GM21723 (cell line): ENCODE measurements at regions not wholly inside any gene's neighbourhood (a gene's known extent, or its start where the extent isn't known, plus 50 kb on each side); places are given as distances from the start of the nearest gene placed in this dataset.
"Not testable (repeated sequence)": the region's sequence is repeated elsewhere in the genome, so short reads cannot be mapped to it uniquely, and the experiment has no call there.

Experiments
- ATAC-seq: cut with Tn5 transposase; IDR thresholded peaks from one replicate; pipeline ENCODE4 v1.9.1; 2021; ENCODE audit warnings: mild to moderate bottlenecking, moderate library complexity; ENCODE audit not compliant: unreplicated experiment

DNA sequence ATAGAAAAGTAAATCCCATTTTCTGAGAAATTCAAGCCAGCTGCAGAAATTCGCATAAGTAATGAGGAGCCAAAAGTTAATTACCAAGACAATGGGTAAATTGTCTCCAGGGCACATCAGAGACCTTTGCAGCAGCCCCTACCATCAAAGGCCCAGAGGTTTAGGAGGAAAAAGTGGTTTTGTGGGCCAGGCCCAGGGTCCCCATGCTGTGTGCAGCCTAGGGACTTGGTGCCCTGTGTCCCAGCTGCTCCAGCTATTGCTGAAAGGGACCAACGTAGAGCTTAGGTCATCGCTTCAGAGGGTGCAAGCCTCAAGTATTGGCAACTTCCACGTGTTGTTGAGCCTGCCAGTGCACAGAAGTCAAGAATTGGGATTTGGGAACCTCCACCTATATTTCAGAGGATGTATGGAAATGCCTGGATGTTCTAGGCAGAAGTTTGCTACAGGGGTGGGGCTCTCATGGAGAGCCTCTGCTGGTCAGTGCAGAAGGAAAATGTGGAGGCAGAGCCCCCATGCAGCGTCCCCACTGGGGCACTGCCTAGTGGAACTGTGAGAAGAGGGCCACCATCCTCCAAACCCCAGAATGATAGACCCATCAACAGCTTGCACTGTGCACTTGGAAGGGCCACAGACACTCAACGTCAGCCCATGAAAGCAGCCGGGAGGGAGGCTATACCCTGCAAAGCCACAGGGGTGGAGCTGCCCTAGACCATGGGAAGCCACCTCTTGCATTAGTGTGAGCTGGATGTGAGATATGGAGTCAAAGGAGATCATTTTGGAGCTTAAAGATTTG is 731.3 kb upstream of the GRAMD2B start:
- not testable (repeated sequence) for ATAC-seq

DNA sequence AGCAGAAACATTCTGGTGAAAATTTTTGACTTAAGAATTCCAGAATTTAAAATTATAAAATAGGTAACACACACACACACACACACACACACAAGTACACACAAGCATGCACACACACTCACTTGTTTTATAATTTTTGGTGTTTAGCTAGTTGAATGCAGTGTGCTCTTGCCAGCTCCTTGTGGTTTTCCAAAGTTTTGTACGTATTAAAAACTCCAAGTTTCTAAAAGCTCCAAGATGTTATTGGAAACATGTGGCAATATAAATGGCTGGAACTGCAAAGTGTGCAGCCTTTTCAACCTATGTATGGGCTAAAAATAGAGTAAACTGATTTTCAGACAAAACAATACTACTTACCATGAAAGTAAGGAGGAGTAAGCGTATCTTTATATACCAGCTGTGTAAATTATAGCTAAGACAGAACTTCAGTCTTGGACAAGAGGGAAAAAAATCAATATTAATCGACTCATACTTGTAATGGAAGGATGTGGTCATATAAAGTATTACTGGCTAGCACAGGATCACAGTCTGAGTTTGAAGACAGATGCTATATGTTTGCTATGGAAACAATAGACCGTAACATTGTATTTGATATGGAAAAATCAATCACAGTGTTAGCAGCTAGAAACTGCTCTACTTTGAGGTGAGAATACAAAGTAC is 727.1 kb upstream of the GRAMD2B start:
- no peak for ATAC-seq

DNA sequence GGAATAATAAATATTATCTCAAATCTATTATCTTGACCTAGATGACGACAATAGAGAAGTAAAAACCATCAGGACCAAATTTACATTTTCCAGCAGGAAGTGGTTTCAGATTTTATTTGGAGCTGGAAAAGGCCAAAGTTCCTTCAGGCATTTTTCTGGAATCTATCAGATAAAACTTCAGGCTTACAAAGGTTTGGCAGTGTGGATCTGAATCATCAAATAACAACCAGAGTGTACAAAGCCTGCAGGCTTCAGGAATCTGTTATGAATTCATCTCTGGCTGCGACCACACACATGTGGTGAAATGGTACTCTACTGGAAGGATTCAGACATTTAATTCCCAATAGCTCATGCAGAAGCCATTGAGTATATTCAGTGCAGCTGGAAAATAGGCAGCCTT is 726.4 kb upstream of the GRAMD2B start:
- no peak for ATAC-seq

DNA sequence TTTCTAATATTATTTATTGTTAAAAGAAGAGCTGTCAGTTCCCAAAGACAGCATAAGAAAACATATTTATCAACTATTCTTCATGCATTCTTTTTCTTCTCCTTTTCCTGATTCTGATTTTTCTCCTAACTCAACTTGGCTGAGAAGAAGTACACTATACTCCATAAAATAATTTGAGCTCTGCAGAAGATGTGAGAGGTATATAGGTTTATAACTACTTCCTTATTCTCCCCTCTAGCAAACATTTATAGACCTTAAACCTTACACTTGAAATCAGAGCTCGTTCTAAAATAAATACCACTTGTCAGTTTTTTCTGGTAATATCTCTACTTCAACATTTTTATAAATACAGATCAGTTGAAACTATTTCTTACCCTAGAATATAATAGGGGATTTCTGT is 724.8 kb upstream of the GRAMD2B start:
- no peak for ATAC-seq

DNA sequence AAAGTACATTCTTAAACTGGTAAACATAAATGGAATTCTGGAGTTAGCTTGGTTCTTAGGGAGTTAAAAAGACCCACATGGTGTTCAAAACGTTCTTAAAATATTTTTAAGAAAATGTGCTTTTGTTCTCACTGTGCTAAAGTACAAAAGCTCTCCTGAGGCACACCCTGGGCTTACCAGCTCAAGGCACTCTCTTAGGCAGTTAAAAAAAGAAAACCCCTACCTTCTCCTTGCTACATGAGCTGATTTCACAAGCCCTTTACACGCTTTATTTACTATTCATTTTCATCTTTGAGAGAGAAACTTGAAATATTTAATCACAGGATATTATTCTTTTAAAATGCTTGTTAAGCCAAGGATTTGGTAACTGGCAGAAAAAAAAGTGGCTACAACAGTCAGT is 723.3 kb upstream of the GRAMD2B start:
- no peak for ATAC-seq

DNA sequence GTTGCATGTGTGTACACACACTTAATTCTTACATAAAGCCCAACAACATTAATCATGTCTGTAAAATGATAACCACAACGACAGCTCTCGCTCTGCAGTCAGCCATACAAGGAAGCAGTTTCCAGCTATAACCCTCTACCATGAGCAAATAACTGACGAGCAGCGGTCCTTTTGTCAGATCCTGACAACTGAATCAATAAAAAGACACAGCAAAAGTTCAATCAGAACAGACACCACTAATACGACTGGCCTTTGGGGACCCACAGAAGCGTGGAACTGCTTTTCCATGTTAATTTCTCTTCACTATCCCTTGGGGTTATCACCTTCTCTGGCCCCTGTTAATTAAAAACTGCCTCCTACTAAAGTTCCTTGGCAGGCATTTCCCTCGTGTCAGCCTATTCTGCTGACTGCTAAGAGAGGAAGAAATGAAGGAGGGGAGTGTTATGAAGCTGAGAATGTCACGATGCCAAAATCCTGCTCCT is 722.8 kb upstream of the GRAMD2B start:
- no peak for ATAC-seq

DNA sequence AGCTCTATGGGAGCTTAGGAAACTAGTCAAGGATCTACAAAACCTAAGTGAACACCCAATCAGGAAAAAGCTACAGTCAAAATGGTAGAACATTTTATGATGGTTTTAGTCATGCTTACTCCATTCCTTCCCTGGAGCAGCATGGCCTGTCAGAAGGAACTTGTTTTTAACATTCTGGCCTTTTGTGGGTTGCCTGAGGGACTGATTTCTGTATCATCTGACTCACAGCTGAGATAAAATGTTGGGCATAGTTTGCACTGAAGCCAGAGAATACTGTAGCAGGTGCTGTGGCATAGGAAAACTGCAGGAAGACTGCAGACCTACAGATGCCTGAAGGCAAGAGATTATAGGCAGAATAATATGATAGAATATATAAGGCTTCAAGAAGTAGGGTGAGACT is 719.6 kb upstream of the GRAMD2B start:
- no peak for ATAC-seq

DNA sequence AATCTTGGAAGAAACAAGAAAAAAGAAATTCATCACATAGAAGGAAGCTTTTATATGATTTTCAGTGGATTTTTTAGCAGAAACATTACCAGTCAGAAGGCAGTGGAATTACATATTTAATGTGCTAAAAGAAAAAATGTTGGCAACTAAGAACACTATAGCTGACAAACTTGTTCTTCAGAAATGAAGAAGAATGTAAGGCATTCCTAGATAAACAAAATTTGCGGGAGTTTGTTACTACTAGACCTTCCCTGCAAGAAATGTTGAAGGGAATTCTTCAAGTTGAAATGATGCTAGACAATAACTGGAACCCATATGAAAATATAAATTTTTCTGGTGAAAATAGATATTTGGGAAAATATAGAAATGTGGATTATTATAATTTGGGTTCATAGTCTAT is 718.3 kb upstream of the GRAMD2B start:
- ATAC-seq, result no peak

DNA sequence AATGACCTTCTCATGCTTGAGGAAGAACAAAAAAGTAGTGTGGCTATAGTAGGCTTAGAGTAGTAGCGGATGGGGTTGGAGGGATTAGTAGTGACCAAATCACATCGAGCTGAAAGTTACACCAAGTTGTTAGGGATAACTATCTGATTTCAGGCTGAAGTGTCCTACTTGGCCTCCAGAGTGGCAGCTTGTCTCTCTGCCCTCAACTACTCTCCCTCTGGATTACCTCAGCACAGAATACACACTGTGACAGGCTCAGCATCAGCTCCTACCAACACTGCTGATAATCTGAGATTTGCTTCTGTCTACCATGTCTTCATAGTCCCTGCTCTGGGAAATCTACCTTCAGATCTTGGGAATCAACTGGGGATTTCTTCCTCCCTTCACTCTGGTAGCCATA is 714.6 kb upstream of the GRAMD2B start:
- ATAC-seq, result no peak

DNA sequence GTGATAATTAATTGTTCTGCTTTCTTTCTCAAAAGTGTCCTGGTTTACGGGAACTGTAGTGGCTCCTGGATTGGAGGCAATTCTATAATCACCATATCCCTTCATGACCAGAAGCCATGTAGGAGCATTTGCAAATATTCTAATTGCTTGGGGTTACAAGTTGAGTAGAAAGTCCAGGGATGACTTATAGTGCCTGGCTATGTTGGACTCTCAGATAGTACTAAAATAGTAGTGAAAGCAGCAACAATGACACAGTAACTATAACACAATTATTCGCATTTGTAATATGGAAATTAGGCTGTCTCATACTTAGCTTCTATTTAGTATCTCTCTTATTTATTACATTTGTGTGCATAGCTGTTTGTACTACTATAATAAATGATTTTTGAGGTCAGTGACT is 712.5 kb upstream of the GRAMD2B start:
- no peak for ATAC-seq

DNA sequence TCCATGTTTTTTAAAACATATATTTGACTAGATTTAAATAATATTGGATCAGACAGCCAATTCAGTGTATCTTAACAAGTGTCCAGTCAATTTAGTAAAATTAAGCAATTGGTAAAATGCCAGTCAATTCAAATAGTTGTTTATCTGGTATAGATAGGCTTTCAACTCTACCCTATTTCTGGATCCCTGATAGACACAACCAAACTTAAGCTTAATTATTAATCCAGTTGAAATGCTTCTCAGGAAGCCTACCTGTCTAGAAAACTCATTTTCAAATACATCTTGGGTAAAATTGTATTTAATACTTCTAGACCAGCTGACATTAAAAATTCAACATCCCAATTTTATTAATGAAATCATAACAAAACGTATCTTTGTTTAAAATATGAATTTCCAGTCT is 710.8 kb upstream of the GRAMD2B start:
- no peak for ATAC-seq

DNA sequence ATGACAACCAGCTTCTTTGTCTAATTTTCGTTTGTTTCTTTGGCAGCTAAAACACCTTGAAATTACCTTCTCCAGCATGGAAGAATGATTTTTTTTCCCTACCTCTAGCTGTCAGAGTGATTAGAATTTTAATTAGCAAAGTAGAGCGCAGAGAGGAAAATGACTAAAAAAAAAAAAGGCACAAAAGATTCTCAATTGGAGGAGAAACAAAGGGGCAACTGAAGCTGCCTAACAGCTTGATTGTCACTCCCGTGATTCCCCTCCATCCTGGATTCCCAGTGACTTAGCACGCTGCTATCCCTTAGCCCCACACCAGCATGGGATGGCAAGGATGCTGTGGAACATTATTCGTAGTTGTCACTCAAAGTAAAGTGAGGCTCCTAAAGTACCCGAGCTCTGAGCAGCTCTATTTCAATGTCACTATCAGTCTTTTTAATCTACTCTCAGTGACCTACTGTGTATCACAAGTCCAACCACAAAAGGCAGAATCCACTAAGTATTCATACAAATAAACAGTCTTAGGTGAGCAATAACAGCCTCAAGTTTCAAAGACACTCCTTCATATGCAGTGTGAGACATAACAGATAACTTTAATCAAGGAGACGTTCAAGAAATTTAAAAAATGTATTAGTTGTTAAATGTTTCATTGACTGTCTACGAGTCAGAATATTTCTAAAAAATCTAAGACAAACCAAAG is 710.0 kb upstream of the GRAMD2B start:
- no peak for ATAC-seq

DNA sequence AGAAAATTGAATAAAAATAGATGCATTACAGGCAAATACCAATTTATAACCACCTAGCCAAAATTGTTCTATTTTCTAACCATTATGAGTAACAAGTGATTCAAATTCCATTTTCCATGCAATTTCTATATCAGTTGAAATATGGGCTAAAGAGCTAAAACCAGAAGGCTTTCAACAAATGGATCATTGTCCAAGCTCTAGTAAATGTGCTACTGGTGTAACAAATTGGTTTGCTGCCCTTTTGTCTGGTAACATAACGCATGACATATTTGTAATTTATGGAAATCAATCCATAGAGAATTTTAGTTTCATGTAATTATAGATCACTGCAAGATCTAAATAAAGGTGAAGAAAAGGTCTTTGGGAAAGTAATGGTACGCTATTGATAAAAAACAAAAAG is 708.0 kb upstream of the GRAMD2B start:
- no peak for ATAC-seq

DNA sequence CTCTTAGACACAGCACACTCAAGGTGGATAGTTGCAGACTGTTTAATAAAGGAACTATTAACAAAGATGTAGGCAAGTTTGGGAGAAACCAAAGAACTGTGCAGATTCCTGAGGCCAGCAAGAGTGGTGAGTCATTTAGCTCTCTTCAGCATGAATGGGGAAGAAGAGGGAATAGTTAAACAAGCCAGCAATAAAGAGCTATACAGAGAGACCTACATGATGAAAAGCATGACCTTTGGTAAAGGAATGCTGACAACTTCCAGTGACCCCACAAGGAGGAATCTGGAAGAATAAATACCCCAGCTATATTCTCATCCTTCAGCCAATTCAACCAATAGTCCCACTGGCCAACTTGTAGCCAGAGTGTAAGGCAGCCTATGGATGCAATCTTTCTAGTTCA is 706.0 kb upstream of the GRAMD2B start:
- no peak for ATAC-seq

DNA sequence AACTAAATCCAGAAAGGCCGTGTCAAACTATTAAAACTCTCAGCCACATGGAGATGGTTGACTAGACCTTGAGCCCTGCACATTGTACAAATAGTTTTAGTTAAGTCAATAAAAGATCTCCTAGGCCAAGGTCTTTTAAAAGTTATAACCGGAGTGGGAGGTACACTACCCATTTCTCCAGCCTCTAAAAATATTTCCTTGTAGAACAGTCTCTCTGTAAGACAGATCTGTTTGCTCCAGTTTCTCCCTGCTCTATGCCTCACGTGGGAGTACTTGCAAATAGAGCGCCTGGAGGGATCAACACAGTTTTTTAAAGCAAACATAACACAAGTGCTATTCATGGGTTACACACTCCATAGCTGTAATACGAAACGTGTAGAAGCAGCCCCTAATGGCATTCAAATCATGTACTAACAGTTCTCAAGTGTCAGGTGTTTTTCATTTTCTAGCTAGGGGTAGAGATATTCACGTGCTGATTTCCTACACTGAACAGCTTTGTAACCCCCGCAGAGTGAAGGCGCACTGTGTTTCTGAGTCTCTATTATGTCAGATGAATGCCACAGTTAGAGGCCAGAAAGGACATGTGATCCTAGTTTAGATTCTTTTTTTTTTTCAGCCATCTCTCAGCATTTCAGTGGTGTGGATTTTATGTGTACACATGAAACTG is 703.4 kb upstream of the GRAMD2B start:
- ATAC-seq, result no peak

DNA sequence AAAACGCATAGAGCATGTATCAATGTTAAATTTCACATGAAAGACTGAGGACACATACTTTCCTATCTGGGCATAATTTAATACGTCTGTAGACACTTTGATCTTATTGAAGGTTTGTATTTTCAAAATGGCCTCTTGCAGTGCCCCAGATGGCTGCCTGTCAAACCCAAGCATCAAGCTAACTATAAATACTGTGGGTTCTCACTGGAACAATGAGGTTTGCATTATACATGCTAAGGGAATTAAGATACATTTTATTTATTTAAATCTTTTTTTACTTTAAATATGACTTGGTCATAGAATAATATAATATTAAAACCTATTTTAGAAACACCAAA is 702.9 kb upstream of the GRAMD2B start:
- no peak for ATAC-seq

DNA sequence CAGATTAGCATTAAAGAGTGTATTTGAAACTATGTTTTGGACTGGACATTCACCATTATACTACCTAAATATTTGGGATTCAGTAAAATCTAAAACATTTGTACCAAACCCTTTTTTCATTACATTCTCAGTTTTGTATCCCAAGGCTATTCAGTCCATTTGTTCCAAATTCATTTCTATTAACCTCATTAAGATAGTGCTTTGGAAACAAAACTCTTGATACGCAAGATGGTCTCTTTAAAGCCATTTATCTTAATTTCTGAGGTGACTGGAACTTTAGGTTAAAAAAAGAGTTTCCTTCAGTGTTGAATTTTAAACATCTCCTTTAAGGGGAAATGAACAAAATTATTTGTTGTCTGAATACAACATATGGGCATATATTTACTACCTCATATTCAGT is 702.5 kb upstream of the GRAMD2B start:
- ATAC-seq, result no peak

DNA sequence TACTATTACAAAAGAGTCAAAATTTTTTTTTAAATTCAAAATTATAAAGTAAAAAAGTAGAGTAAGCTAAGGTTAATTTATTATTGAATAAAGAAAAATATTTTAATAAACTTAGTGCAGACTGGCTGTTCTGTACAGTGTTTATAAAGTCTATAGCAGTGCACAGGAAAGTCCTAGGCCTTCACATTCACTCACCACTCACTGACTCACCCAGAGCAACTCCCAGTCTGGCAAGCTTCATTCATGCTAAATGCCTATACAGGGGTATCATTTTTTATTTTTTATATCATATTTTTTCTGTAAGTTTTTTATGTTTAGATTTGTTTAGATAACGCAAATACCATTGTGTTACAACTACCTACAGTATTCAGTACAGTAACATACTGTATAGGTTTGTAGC is 700.7 kb upstream of the GRAMD2B start:
- no peak for ATAC-seq

DNA sequence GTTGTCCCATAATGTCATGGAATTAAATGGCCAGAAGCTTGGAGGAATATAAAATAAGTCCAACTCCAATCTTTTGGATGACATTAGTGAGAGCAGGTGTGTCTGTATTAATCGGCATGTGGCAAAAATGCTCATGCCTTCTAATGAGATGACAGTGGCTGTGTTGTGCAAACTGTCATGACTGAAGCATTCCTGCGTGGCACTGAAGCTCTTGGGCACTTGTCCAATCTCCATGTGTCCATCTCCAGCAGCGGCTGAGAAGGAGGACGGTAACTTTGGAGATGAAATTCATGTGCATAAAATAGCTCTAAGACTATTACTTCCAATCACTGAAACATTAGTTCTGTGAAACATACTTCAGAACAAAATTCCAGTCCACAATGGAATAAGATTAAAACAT is 697.5 kb upstream of the GRAMD2B start:
- ATAC-seq, result no peak

DNA sequence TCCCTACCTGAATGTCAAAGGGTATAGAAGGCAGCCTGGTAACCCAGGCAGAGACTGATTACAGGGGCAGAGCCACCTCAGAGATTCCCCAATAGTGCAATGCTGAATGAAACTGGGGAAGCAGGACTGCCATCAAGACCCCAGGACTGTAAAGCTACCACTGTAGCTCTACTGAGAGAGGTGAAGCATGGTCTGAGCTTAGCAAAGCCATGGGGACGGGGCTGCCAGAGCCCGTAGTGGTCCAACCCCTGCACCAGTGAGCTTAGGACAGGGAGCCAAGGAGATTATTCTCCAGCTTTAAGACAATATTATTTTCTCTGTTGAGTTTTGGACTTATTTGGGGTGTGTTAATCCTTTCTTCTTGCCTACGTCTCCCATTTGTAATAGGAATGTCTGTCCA is 679.3 kb upstream of the GRAMD2B start:
- no peak for ATAC-seq

DNA sequence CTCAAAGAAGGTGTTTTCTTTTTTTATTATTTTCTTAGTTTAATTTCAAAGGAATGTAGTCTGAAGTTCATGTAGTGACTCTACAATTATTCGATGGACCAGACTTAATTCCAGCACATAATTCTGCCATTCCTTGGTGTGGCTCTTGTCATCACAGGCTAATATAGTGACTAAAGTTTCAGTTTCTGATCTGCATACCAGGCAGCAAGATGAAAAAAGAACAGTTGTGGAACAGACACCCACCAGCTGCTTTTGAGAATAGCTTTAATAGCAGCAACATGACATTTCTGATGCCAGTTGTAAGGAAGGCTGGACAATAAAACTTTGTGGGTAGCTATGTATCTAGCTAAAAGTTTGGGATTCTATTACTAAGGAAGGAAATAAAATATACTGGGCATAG is 676.3 kb upstream of the GRAMD2B start:
- ATAC-seq, result no peak
